ENCODE measurements at regions not wholly inside any gene's neighbourhood (a gene's known extent, or its start where the extent isn't known, plus 50 kb on each side); places are given as distances from the start of the nearest gene placed in this dataset.
"Not testable (repeated sequence)": the region's sequence is repeated elsewhere in the genome, so short reads cannot be mapped to it uniquely, and the experiment has no call there.

- TF ChIP-seq CTCF, POLR2A, POLR2AphosphoS5 (IDR thresholded peaks at IDR 0.05): not testable (repeated sequence)
Measured at GRCh38 chr16:88169136-88169830, 213.5 kb upstream of the ZNF469 start.
